Fibroblast of skin of back (primary cell): ENCODE measurements at regions not wholly inside any gene's neighbourhood (a gene's known extent, or its start where the extent isn't known, plus 50 kb on each side); places are given as distances from the start of the nearest gene placed in this dataset.
A peak's percentile ranks its signal among the peaks of the same experiment; 100 is the strongest.
"Not testable (repeated sequence)": the region's sequence is repeated elsewhere in the genome, so short reads cannot be mapped to it uniquely, and the experiment has no call there.

Experiments
- DNase-seq: peaks from one replicate; pipeline ENCODE4 v3.0.0-alpha.2; 2013

DNA sequence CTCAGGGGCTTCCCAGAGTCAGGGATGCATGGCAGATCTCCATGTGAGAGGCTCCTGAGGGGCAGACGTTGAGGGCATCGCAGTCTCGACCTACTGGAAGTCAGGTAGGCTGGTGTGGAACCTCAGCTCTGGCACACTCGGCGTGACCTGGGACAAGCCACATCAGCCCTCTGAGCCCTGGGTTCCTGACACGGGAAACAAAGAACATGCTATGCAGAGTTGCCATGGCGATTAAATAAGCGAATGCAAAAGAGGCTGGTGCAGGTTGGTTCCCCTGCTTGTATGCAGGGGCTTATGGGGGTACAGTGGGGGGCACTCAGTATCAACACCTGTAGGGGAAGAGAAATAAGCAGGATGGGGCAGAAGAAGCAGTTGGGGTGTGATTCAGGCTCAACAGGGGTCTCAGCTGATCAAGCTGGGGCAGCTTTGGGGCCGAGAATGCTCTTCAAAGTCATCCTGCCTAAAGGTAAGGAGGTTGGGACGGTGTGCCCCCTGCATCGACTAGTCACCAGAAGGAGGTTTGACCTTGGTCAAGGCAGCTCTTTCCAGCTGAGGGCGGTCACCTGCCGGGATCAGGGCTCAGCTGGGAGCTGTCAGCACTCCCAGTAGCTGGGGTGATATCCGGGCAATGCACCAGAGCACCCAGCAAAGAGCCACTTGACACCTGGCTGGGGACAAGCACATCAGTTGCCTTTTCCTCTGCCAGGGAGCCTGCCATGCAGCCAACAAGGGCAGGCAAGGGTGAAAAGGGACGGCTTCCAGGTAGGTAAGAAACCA is 442.7 kb downstream of the MIAT start:
- DNase-seq: no peak

DNA sequence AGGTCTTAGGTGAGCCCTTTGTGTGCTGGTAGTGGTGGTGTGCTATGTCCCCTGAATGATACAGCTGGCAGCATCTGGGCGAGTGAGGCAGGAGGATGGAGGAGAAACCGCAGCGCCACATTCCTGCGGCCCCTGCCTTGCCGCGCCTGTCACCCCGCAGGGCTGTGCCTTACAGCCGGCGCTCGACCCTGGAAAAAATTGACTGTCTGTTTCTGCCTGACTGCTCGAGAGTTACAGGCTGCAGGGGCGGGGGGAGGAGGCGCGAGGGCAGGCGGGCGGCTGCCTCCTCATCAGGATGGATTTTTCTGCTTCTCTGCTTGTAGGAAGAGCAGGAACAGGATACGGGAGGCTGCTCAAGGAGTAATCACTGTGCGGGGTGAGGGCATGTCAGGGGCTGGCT is 443.4 kb downstream of the MIAT start:
- DNase-seq: peak; percentile 91

GRCh38 chr22:27101288-27101687 is 443.9 kb downstream of the MIAT start:
- DNase-seq: no peak

DNA sequence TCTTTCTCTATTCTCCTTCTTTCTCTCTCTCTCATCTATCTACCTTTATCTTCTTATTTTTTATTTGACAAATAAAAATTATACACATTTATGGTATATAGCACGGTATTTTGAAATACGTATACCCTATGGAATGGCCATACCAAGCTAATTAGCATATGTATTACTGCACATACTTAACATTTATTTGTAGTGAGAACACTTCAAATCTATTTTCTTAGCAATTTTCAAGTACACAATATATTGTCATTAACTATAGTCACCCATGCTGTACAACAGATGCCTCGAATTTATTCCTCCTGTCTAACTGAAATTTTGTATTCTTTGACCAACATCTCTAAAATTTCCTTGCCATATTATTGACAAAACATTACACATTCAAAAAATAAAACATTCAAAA is 447.1 kb downstream of the MIAT start:
- peak; percentile 75 for DNase-seq

- peak; percentile 98 for DNase-seq
These were observed 448.0 kb downstream of the MIAT start for GRCh38 chr22:27105142-27106025.

- DNase-seq: no peak
These were observed 449.6 kb downstream of the MIAT start for GRCh38 chr22:27106985-27107384.

GRCh38 chr22:27107386-27107785 is 450.0 kb downstream of the MIAT start:
- DNase-seq: no peak

DNA sequence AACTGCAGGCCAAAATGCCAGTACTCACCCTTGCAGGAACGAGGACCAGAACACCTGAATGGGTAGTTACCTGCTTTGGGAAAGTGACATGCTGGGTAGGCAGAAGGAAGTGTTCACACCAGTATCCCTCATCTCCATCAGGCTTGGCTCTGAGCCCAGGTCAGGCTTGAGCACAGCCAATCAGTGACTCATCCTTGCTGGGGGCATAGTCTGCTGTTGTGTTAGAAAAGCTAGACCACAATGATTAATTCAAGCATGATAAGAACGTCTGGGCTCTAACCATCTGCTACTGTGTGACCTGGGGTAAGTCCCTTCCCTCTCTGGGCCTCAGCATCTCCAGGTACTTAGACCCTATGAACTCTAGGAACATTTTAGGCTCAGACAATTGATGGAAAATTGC is 450.4 kb downstream of the MIAT start:
- peak; percentile 99 for DNase-seq

GRCh38 chr22:27108425-27109114 is 451.2 kb downstream of the MIAT start:
- DNase-seq: no peak

DNA sequence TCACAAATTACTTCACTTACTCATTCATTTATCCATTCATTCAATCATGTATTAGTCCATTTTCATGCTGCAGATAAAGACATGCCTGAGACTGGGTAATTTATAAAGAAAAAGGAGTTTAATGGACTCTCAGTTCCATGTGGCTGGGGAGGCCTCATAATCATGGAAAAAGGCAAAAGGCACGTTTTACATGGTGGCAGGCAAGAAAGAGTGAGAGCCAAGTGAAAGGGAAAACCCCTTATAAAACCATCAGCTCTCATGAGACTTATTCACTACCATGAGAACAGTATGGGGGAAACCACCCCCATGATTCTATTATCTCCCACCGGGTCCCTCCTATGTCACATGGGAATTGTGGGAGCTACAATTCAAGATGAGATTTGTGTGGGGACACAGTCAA is 452.0 kb downstream of the MIAT start:
- DNase-seq: not testable (repeated sequence)

GRCh38 chr22:27110665-27111451 is 453.5 kb downstream of the MIAT start:
- DNase-seq: peak; percentile 94

GRCh38 chr22:27111796-27112672 is 454.6 kb downstream of the MIAT start:
- peak; percentile 43 for DNase-seq

GRCh38 chr22:27113211-27113635 is 455.8 kb downstream of the MIAT start:
- DNase-seq: peak; percentile 99

DNA sequence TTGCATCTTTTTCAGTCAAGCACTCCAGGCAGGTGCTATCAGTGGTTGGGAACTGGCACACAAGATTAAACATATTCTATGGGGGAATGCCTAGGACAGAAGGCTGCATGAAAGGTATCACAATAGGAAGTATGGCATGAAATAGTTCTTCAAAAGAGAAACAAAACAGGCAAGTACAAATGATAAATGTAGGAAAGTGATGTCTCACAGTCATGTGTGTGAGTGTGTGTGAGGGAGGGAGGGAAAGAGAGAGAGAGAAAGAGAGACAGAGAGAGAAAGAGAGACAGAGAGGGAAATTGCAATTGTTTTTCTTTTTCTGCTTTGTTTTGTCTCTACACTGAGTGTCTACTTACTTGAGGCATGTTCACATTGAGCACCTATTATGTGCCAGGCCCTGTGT is 456.3 kb downstream of the MIAT start:
- DNase-seq: peak; percentile 39

GRCh38 chr22:27114186-27114585 is 456.8 kb downstream of the MIAT start:
- no peak for DNase-seq

- no peak for DNase-seq
These were observed 458.0 kb downstream of the MIAT start for GRCh38 chr22:27115410-27115809.

DNA sequence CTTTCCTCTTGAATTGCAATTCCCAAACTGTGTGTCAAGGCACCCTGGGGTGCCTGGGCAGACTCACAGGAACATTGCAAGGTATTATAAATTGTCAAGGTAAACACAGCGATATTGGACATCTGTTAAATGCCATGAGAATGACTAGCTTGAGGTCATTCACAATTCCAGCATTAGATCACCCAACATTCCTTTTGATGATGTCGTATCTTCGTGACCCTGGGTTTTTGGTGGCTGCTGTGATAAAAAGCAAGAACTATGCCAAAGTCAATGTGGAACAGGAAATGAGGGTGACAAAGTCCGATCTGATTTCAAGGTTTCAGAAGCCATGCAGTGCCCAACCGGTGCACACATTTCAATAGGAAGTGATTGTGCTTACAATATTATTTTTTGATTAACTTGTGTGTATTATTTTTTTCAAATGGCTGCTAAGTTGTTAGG is 458.4 kb downstream of the MIAT start:
- peak; percentile 99 for DNase-seq

DNA sequence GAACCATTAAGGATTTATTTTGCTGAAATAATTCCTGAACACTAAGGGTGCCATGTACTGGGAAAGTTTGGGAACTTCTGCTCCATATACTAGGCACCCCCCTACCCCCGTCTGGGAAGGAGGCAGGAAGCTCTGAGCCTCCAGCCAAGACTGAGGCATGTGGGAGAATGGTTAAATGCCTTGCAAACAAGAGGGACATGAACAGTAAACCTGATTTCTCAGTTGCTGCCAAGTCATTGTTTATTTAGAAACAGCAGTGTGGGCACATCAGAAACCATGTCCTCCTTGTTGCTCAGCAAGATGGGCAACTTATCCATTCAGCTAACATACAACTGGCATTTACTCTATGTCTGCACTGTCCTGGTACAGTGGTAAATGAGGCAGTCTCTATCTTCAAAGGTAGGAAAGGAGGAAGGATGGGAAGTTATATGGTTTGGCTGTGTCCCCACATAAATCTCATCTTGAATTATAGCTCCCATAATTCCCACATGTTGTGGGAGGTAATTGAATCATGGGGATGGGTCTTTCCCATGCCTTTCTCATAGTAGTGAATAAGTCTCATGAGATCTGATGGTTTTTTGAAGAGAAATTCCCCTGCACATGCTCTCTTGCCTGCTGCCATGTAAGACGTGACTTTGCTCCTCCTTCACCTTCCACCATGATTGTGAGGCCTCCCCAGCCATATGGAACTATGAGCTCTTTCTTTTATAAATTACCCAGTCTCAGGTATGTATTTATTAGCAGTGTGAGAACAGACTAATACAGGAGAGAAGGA is 459.1 kb downstream of the MIAT start:
- peak; percentile 69 for DNase-seq

- no peak for DNase-seq
These were observed 462.6 kb downstream of the MIAT start for GRCh38 chr22:27120036-27120435.

GRCh38 chr22:27122574-27122973 is 465.2 kb downstream of the MIAT start:
- no peak for DNase-seq
